Neural progenitor cell (in vitro differentiated cells): ENCODE measurements at regions not wholly inside any gene's neighbourhood (a gene's known extent, or its start where the extent isn't known, plus 50 kb on each side); places are given as distances from the start of the nearest gene placed in this dataset.

Source experiments
- EZH2 ChIP-seq: fragments of 200-600 bp; sonication (generic); IDR thresholded peaks from 2 replicates; pipeline ENCODE4 v1.6.1; 2017; ENCODE audit warnings: antibody characterized with exemption, mild to moderate bottlenecking, moderate library complexity
- TF ChIP-seq, protein P1 (sequence below): fragments of 200-600 bp; sonication (generic); IDR thresholded peaks from 2 replicates; pipeline ENCODE4 v1.5.1; 2017; ENCODE audit warnings: antibody characterized with exemption, mild to moderate bottlenecking

DNA sequence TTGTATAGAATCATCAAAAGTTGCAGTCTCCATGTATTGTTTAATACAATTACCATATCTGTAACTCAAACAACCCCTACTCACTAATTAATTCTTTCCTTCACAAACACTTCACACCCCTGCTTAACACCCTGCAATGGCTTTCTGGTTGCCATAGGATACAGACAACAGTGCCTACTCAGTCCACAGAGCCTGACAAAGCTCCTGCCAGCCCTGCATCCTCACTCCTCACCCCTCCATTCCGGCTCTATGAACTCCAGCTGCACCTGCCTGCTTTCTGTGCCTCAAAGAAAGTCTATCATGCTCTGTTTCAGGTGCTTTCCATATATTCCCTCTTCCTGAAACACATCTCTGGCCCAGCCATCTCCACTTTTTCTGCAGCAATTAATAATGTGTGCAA is 253.4 kb downstream of the HACE1 start:
- TF ChIP-seq, protein P1, sequence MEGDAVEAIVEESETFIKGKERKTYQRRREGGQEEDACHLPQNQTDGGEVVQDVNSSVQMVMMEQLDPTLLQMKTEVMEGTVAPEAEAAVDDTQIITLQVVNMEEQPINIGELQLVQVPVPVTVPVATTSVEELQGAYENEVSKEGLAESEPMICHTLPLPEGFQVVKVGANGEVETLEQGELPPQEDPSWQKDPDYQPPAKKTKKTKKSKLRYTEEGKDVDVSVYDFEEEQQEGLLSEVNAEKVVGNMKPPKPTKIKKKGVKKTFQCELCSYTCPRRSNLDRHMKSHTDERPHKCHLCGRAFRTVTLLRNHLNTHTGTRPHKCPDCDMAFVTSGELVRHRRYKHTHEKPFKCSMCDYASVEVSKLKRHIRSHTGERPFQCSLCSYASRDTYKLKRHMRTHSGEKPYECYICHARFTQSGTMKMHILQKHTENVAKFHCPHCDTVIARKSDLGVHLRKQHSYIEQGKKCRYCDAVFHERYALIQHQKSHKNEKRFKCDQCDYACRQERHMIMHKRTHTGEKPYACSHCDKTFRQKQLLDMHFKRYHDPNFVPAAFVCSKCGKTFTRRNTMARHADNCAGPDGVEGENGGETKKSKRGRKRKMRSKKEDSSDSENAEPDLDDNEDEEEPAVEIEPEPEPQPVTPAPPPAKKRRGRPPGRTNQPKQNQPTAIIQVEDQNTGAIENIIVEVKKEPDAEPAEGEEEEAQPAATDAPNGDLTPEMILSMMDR, result no peak
- no peak for TF ChIP-seq EZH2
